ENCODE measurements at regions not wholly inside any gene's neighbourhood (a gene's known extent, or its start where the extent isn't known, plus 50 kb on each side); places are given as distances from the start of the nearest gene placed in this dataset.

DNA sequence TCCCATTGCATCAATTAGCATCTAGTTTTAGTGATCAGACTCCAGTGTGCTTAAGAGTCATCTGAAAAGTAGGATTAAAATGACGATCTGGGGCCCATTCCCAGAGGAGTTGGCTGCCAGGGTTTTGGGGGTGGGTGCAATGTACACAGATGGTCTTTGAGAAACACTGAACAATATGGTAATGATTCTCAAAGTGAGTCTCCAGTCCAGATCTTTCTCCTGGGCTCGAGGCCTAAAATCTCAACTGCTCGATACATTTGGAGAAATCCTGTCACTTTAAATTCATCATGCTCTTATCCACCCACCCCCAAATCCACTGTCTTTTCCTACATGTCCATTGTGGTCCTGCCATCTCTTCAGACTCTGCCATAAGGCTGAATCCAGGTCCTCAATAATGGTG, 80.7 kb upstream of the MYLIP start:
- no peak overlapping the region for H3K27ac ChIP-seq
- TF ChIP-seq, protein P1, sequence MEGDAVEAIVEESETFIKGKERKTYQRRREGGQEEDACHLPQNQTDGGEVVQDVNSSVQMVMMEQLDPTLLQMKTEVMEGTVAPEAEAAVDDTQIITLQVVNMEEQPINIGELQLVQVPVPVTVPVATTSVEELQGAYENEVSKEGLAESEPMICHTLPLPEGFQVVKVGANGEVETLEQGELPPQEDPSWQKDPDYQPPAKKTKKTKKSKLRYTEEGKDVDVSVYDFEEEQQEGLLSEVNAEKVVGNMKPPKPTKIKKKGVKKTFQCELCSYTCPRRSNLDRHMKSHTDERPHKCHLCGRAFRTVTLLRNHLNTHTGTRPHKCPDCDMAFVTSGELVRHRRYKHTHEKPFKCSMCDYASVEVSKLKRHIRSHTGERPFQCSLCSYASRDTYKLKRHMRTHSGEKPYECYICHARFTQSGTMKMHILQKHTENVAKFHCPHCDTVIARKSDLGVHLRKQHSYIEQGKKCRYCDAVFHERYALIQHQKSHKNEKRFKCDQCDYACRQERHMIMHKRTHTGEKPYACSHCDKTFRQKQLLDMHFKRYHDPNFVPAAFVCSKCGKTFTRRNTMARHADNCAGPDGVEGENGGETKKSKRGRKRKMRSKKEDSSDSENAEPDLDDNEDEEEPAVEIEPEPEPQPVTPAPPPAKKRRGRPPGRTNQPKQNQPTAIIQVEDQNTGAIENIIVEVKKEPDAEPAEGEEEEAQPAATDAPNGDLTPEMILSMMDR (conservative IDR thresholded peaks at IDR 0.05) = no peak

GRCh38 chr6:16047435-16047990, 81.4 kb upstream of the MYLIP start:
- no peak overlapping the region for H3K27ac ChIP-seq
- TF ChIP-seq, protein P1 (conservative IDR thresholded peaks at IDR 0.05) = no peak

- TF ChIP-seq, protein P1 (conservative IDR thresholded peaks at IDR 0.05) = no peak
- H3K27ac ChIP-seq = no peak overlapping the region
Measured at GRCh38 chr6:16045238-16045637, 83.6 kb upstream of the MYLIP start.

GRCh38 chr6:16044211-16044643, 84.7 kb upstream of the MYLIP start:
- TF ChIP-seq, protein P1 (conservative IDR thresholded peaks at IDR 0.05) = no peak
- no peak overlapping the region for H3K27ac ChIP-seq

GRCh38 chr6:16043171-16044135, 85.4 kb upstream of the MYLIP start:
- TF ChIP-seq, protein P1 (conservative IDR thresholded peaks at IDR 0.05) = no peak
- H3K27ac ChIP-seq = no peak overlapping the region

GRCh38 chr6:16042751-16043150, 86.1 kb upstream of the MYLIP start:
- TF ChIP-seq, protein P1 (conservative IDR thresholded peaks at IDR 0.05) = no peak
- H3K27ac ChIP-seq = no peak overlapping the region

DNA sequence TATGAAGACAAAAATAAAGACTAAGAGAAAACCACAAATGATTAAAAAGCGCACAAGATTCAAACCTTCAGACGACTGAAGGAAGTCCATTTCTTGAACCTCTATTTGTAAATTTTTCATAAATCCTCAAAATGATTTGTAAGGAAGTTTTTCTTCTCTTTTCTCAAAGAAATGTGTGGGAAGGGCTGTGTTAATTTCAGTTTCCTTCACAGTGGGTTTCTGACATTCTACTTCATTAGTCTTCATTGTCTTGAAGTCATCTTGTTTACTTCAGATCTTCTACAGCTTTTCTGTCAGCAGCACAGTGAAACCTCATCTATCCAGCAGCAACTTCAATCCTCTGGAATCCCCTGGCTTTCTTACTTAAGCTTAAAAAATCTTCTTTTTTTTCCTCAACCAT, 87.6 kb upstream of the MYLIP start:
- TF ChIP-seq, protein P1 (conservative IDR thresholded peaks at IDR 0.05) = no peak
- no peak overlapping the region for H3K27ac ChIP-seq
